Naive thymus-derived CD4-positive, alpha-beta T cell (primary cell): ENCODE measurements at regions not wholly inside any gene's neighbourhood (a gene's known extent, or its start where the extent isn't known, plus 50 kb on each side); places are given as distances from the start of the nearest gene placed in this dataset.

Experiments
- ATAC-seq: fragments of 150-1000 bp; cut with Tn5 transposase; 2 replicates; pipeline ENCODE4 v1.10.0; 2021; ENCODE audit warnings: mild to moderate bottlenecking, moderate library complexity
- CTCF ChIA-PET: fragments of 350-600 bp; sonication (Branson Sonifier 250); formaldehyde crosslinking; loops from one replicate; lab custom pipeline; 2021; ENCODE audit warnings: antibody characterized with exemption; lab: Charles Lee
- POLR2A ChIA-PET: fragments of 350-600 bp; sonication (Branson Sonifier 250); formaldehyde crosslinking; loops from one replicate; lab custom pipeline; 2021; ENCODE audit warnings: antibody characterized with exemption, inconsistent platforms; lab: Charles Lee
- DNase-seq, 9 donors: peaks; one replicate each; pipeline versions ENCODE4 v3.0.0 to v3.0.0-alpha.2; 2020 to 2022; ENCODE audit warnings: mixed read lengths in 1 of 9
- H3K27ac ChIP-seq: one replicate; pipeline ENCODE4 v1.7.0; 2013; ENCODE audit warnings: mild to moderate bottlenecking, low read depth, low read length, moderate library complexity
- H3K27me3 ChIP-seq, 2 donors: one replicate each; pipeline ENCODE4 v1.7.0; 2013; ENCODE audit warnings: low read length in 2 of 2, mild to moderate bottlenecking in 2 of 2, moderate library complexity in 2 of 2; ENCODE audit not compliant: control insufficient read depth in 2 of 2, insufficient read depth in 2 of 2
- H3K36me3 ChIP-seq, 3 experiments: 1 replicate in 2 of 3; 2 replicates in 1 of 3; pipeline ENCODE4 v1.7.0; 2013; ENCODE audit warnings: low read length in 3 of 3, mild to moderate bottlenecking in 3 of 3, moderate library complexity in 1 of 3; ENCODE audit not compliant: insufficient read depth in 3 of 3, control insufficient read depth in 2 of 3
- H3K4me1 ChIP-seq, 2 donors: one replicate each; pipeline ENCODE4 v1.7.0; 2013; ENCODE audit warnings: low read length in 2 of 2, mild to moderate bottlenecking in 2 of 2, moderate library complexity in 1 of 2; ENCODE audit not compliant: control insufficient read depth in 2 of 2, insufficient read depth in 2 of 2
- H3K4me3 ChIP-seq: 2 replicates; pipeline ENCODE4 v1.7.0; 2013; ENCODE audit warnings: mild to moderate bottlenecking, low read length
- H3K9me3 ChIP-seq, 3 experiments: 1 replicate in 2 of 3; 2 replicates in 1 of 3; pipeline ENCODE4 v1.7.0; 2013; ENCODE audit warnings: low read length in 3 of 3; ENCODE audit not compliant: control insufficient read depth in 2 of 3
- H3K27ac Mint-ChIP-seq, 9 donors: one replicate each; pipeline ENCODE4 v1.8.0; 2020 to 2022; ENCODE audit warnings: mixed read lengths in 9 of 9, mild to moderate bottlenecking in 8 of 9, moderate library complexity in 5 of 9, inconsistent platforms in 2 of 9
- H3K27me3 Mint-ChIP-seq, 5 donors: one replicate each; pipeline ENCODE4 v1.8.0; 2021 to 2022; ENCODE audit warnings: mixed read lengths in 5 of 5, mild to moderate bottlenecking in 1 of 5
- H3K36me3 Mint-ChIP-seq, 5 donors: one replicate each; pipeline ENCODE4 v1.8.0; 2020 to 2022; ENCODE audit warnings: mixed read lengths in 5 of 5, mild to moderate bottlenecking in 3 of 5, inconsistent platforms in 1 of 5
- H3K4me1 Mint-ChIP-seq, 7 donors: one replicate each; pipeline ENCODE4 v1.8.0; 2020 to 2022; ENCODE audit warnings: mixed read lengths in 7 of 7, mild to moderate bottlenecking in 3 of 7, inconsistent platforms in 1 of 7
- H3K4me3 Mint-ChIP-seq, 10 donors: one replicate each; pipeline ENCODE4 v1.8.0; 2020 to 2022; ENCODE audit warnings: mild to moderate bottlenecking in 10 of 10, mixed read lengths in 10 of 10, moderate library complexity in 6 of 10, inconsistent platforms in 2 of 10
- H3K9me3 Mint-ChIP-seq, 11 donors: one replicate each; pipeline ENCODE4 v1.8.0; 2020 to 2022; ENCODE audit warnings: mixed read lengths in 11 of 11, mild to moderate bottlenecking in 4 of 11, inconsistent platforms in 1 of 11, moderate library complexity in 1 of 11
- intact Hi-C, 2 donors: fragments of 100-400 bp; cut with micrococcal nuclease; formaldehyde crosslinking; loops; one replicate each; pipeline ENCODE4 v1.15.1; 2023

DNA sequence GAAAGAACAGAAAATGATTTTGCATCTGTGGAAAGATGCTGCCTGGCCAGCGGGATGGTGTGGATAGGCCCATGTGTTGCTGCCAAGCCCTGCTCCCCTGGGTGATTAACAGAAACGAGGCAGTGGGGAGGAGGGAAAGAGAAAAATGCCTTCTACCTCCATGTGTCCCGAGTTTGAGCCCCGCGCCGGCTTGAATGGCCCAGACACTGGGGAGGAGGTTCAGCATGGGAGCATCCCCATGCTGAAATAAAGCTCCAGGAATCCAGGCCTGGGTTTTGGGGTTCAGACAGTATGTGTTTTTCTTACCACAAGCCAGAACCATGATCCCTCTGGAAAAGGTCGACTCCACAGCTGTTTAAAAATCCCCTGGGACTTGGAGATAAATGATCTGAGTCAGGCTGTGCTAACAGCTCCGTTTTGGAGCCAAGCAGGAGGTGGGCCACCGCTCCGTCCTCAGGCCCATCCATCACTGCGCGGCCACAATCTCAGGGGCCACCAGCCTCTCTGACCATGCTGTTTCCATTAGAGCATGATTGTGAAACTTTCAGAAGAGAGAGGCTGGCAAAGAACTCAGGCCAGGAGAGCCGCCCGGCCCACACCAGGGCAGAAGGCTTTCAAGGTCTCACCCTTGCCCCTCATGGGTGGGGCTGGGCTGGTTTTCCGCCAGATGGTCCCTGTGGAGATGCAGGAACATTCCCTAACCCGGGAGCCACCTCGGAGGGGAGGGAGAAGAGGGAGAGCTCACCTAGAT is 299.7 kb downstream of the ZEB1 start:
- Mint-ChIP-seq H3K9me3 (peaks cover 0 to 3% (median 0%) of the 10 kb centered on the region in 11 donors), H3K27ac (no peak overlapping the region), H3K36me3 (no peaks in the 10 kb centered on the region), H3K4me1 (peaks cover 0 to 5% (median 0%) of the 10 kb centered on the region in 7 donors), H3K27me3 (peaks cover 3 to 12% (median 4%) of the 10 kb centered on the region in 5 donors), H3K4me3 (no peak overlapping the region)
- H3K36me3 ChIP-seq: no peaks in the 10 kb centered on the region
- H3K27me3 ChIP-seq: no peaks in the 10 kb centered on the region
- no peaks in the 10 kb centered on the region for H3K4me1 ChIP-seq
- intact Hi-C loops: no loop called here
- CTCF ChIA-PET: interaction anchor here (0.6 kb wide), 1 partner anchor 169 kb away, joined by 3 read pairs; no protein-coding TSS in a partner anchor
- no peak overlapping the region for H3K27ac ChIP-seq
- POLR2A ChIA-PET: no interaction called here
- DNase-seq (no peak), ATAC-seq (no peak)
- H3K4me3 ChIP-seq: no peak overlapping the region
- no peaks in the 10 kb centered on the region for H3K9me3 ChIP-seq

DNA sequence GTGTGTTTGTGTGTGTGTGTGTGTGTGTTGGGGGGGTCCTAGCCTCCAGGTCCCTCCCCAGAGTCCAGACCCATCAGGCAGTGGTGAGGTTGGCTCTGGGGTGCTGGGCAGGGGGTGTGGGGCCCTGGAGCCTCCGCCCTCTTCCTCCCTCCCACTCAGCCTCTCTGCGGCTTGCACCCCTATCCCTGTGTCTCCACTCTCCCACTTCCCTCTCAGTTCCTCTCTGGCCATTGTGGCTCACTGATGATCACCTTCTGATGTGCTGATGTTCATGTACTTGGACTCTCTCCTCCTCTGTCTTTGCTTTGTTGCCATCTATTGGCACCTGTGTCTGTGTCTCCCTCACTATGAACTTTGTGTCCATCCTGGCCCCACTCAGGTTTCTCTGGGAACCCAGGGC is 298.7 kb downstream of the ZEB1 start:
- no peak for ATAC-seq
- H3K27ac Mint-ChIP-seq: no peak overlapping the region

DNA sequence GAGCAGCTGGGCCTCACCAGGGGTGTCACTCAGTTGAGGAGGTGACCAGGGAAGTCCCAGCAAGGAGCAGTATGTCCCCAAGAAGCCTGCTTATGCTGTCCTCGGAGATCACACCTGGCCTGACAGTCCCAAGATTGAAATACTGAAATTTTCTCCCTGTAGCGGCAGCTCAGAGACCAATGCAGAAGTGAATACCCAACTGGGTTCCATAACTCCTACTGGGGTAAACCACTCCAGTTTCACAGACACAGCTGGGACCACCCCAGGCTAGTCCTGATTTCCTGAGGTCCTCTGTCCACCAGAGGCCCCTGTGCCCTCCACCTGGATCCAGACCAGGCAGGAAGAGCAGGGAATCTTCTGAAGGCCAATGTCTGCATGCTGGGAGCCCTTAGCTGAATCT is 298.1 kb downstream of the ZEB1 start:
- no peak for DNase-seq
- Mint-ChIP-seq H3K36me3 (no peaks in the 10 kb centered on the region), H3K4me3 (no peak overlapping the region), H3K27me3 (peaks cover 4 to 15% (median 6%) of the 10 kb centered on the region in 5 donors), H3K4me1 (peaks cover 0 to 5% (median 0%) of the 10 kb centered on the region in 7 donors), H3K27ac (no peak overlapping the region), H3K9me3 (peaks cover 0 to 3% (median 0%) of the 10 kb centered on the region in 11 donors)
- Histone ChIP-seq H3K4me3 (no peak overlapping the region), H3K9me3 (no peaks in the 10 kb centered on the region), H3K4me1 (no peaks in the 10 kb centered on the region), H3K36me3 (no peaks in the 10 kb centered on the region), H3K27ac (no peak overlapping the region), H3K27me3 (no peaks in the 10 kb centered on the region)
- ChIA-PET CTCF (interaction anchor here (0.7 kb wide), 1 partner anchor 128 kb away, joined by 3 read pairs; no protein-coding TSS in a partner anchor), POLR2A (no interaction called here)
- intact Hi-C loops: no loop called here
- no peak for ATAC-seq

More for the DNA sequence above, 298.7 kb downstream of the ZEB1 start:
- Mint-ChIP-seq H3K36me3 (no peaks in the 10 kb centered on the region), H3K27me3 (peaks cover 4 to 15% (median 6%) of the 10 kb centered on the region in 5 donors), H3K9me3 (peaks cover 0 to 3% (median 0%) of the 10 kb centered on the region in 11 donors), H3K4me1 (peaks cover 0 to 5% (median 0%) of the 10 kb centered on the region in 7 donors), H3K4me3 (no peak overlapping the region)
- Histone ChIP-seq H3K36me3 (no peaks in the 10 kb centered on the region), H3K4me1 (no peaks in the 10 kb centered on the region), H3K27me3 (no peaks in the 10 kb centered on the region), H3K4me3 (no peak overlapping the region), H3K9me3 (no peaks in the 10 kb centered on the region), H3K27ac (no peak overlapping the region)
- POLR2A ChIA-PET: no interaction called here
- CTCF ChIA-PET: interaction anchor here (0.7 kb wide), 1 partner anchor 127 kb away, joined by 3 read pairs; no protein-coding TSS in a partner anchor
- intact Hi-C loops: no loop called here
- DNase-seq: no peak

DNA sequence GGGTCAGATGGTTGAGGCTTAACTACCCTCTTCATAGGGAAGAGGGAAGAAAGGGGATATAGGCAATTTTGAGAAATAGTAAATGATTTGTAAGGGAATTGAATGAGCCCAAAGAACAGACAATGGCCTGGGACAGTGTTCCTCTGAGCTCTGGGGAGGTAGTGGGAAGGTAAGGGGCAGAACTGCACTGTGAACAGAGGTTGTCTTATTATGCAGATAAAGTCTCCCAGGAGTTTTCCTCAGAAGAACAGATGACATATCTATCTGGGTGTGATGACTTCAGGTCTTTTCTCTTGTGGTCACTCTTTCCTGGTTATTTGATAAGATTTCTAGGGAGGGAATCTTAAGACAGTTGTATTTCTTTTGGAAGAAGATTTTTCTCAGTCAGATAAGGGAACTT is 296.1 kb downstream of the ZEB1 start:
- Histone ChIP-seq H3K36me3 (no peaks in the 10 kb centered on the region), H3K4me1 (no peaks in the 10 kb centered on the region), H3K4me3 (no peak overlapping the region), H3K9me3 (no peaks in the 10 kb centered on the region), H3K27me3 (no peaks in the 10 kb centered on the region), H3K27ac (no peak overlapping the region)
- H3K9me3 Mint-ChIP-seq: peaks cover 0 to 3% (median 0%) of the 10 kb centered on the region in 11 donors
- POLR2A ChIA-PET: no interaction called here
- peaks cover 0 to 5% (median 0%) of the 10 kb centered on the region in 7 donors for H3K4me1 Mint-ChIP-seq
- no peaks in the 10 kb centered on the region for H3K36me3 Mint-ChIP-seq
- peaks cover 13 to 23% (median 17%) of the 10 kb centered on the region in 5 donors for H3K27me3 Mint-ChIP-seq
- ATAC-seq (no peak), DNase-seq (no peak)
- intact Hi-C loops: no loop called here
- no peak overlapping the region for H3K4me3 Mint-ChIP-seq
- no peak overlapping the region for H3K27ac Mint-ChIP-seq
- CTCF ChIA-PET: no interaction called here

DNA sequence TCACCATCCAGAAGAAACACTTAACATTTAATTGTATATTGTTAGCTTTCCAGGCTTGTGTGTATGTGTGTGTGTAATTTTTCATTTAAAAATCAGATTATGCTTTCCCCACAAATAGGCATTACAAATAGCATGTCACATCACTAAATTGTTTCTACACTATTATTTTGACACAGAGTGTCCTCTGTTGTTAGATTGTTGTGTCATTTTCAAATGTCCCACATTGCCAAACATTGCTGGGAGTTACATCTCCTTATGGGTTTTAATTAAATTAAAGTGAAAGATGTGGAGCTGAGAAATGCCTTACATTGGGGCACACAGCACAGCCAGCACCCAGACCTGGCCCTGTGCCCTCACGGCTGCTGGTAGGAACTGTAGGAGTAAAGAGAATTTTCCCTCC is 295.6 kb downstream of the ZEB1 start:
- Mint-ChIP-seq H3K36me3 (no peaks in the 10 kb centered on the region), H3K4me1 (peaks cover 0 to 5% (median 0%) of the 10 kb centered on the region in 7 donors), H3K9me3 (peaks cover 0 to 3% (median 0%) of the 10 kb centered on the region in 11 donors), H3K4me3 (no peak overlapping the region), H3K27me3 (peaks cover 13 to 23% (median 19%) of the 10 kb centered on the region in 5 donors), H3K27ac (no peak overlapping the region)
- intact Hi-C loops: no loop called here
- ATAC-seq: no peak
- Histone ChIP-seq H3K27me3 (no peaks in the 10 kb centered on the region), H3K27ac (no peak overlapping the region), H3K9me3 (no peaks in the 10 kb centered on the region), H3K36me3 (no peaks in the 10 kb centered on the region), H3K4me3 (no peak overlapping the region), H3K4me1 (no peaks in the 10 kb centered on the region)
- CTCF ChIA-PET: no interaction called here
- POLR2A ChIA-PET: no interaction called here
- DNase-seq: no peak

DNA sequence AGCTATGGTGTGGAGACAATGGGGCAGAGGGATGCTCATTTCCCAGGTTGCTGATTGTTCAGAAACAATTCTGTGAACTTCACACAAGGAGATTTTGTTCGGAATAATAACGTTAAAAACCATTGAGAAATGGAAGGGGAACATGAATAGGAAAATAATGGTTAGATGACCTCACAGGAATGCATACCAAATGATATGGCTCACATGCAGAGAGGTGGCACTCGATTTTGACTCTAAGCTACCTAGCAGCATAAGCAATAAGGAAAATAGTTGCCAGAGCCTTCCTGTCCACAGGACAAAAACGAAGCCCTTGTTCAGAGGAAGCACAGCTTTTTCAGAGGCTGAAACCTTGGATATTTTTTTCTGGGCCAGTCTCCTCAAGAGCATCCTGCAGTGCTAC is 293.1 kb downstream of the ZEB1 start:
- ATAC-seq: no peak
- no peaks in the 10 kb centered on the region for H3K27me3 ChIP-seq
- no peak for DNase-seq
- ChIA-PET POLR2A (no interaction called here), CTCF (no interaction called here)
- H3K4me1 Mint-ChIP-seq: peaks cover 0 to 2% (median 0%) of the 10 kb centered on the region in 7 donors
- peaks cover 0 to 3% (median 0%) of the 10 kb centered on the region in 11 donors for H3K9me3 Mint-ChIP-seq
- H3K27ac ChIP-seq: no peak overlapping the region
- no peaks in the 10 kb centered on the region for H3K9me3 ChIP-seq
- no peaks in the 10 kb centered on the region for H3K4me1 ChIP-seq
- H3K4me3 ChIP-seq: no peak overlapping the region
- H3K27ac Mint-ChIP-seq: no peak overlapping the region
- no peaks in the 10 kb centered on the region for H3K36me3 ChIP-seq
- H3K36me3 Mint-ChIP-seq: no peaks in the 10 kb centered on the region
- H3K4me3 Mint-ChIP-seq: no peak overlapping the region
- intact Hi-C loops: no loop called here
- peaks cover 9 to 25% (median 22%) of the 10 kb centered on the region in 5 donors for H3K27me3 Mint-ChIP-seq

DNA sequence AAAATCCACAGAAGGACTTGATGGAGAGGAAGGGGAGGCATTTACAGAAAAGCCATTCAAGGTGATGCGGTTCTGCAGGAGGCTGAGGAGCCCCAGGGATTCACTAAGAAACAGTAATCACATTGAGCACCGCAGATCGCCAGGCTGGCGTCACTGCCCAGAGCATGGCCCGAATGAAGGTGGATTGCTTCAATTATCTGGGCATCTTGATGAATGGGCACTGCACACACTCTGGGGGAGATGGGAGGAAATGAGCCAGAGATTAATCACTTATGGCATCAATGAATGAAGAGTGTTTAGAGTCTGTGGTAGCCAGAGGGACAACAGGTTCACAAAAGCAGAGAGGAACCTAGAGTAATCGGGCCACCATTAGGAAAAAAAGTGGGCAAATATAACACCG is 292.1 kb downstream of the ZEB1 start:
- Mint-ChIP-seq H3K36me3 (no peaks in the 10 kb centered on the region), H3K9me3 (peaks cover 0 to 3% (median 0%) of the 10 kb centered on the region in 11 donors), H3K4me3 (no peak overlapping the region), H3K27me3 (peaks cover 9 to 25% (median 22%) of the 10 kb centered on the region in 5 donors), H3K4me1 (no peaks in the 10 kb centered on the region), H3K27ac (no peak overlapping the region)
- DNase-seq (no peak), ATAC-seq (no peak)
- no peaks in the 10 kb centered on the region for H3K4me1 ChIP-seq
- H3K27ac ChIP-seq: no peak overlapping the region
- H3K36me3 ChIP-seq: no peaks in the 10 kb centered on the region
- H3K27me3 ChIP-seq: no peaks in the 10 kb centered on the region
- POLR2A ChIA-PET: no interaction called here
- no peak overlapping the region for H3K4me3 ChIP-seq
- intact Hi-C loops: no loop called here
- CTCF ChIA-PET: no interaction called here
- H3K9me3 ChIP-seq: no peaks in the 10 kb centered on the region
